ENCODE measurements at regions not wholly inside any gene's neighbourhood (a gene's known extent, or its start where the extent isn't known, plus 50 kb on each side); places are given as distances from the start of the nearest gene placed in this dataset.

- TF ChIP-seq ZNF462 (CRISPR knock-in tag; IDR thresholded peaks at IDR 0.05) (no peak), CREB1 (CRISPR knock-in tag; IDR thresholded peaks at IDR 0.05; ENCODE audit: low read depth) (no peak), EZH2 (IDR thresholded peaks at IDR 0.05; ENCODE audit: low read depth, unreplicated experiment) (no peak), ETS1 (IDR thresholded peaks at IDR 0.05) (no peak)
Measured at GRCh38 chr1:5667513-5668325, 324.5 kb downstream of the NPHP4 start (continued).

- H3K4me1 Mint-ChIP-seq, result peaks cover 2% of the 10 kb centered on the region; the same call in 2 of the 3 replicates
- H3K36me3 ChIP-seq (ENCODE audit: insufficient read depth), result no peaks in the 10 kb centered on the region; the same call in 1 of the 2 replicates
- no peak overlapping the region for H3K4me2 ChIP-seq
- H3K4me3 ChIP-seq, result no peak overlapping the region
- no peaks in the 10 kb centered on the region for H3K27me3 ChIP-seq (ENCODE audit: insufficient read depth)
- no peak for DNase-seq (ENCODE audit: low spot score)
- no peak overlapping the region for H3K4me3 Mint-ChIP-seq
- H3K27ac Mint-ChIP-seq, result no peak overlapping the region
- H2AFZ ChIP-seq, result no peak overlapping the region
- peaks cover 3% of the 10 kb centered on the region for H3K27me3 Mint-ChIP-seq (ENCODE audit: insufficient read depth, low read depth, poor library complexity)
- H3K27ac ChIP-seq (ENCODE audit: low read depth), result no peak overlapping the region
- ATAC-seq, result no peak
- H3K9me3 Mint-ChIP-seq, result peaks cover 42% of the 10 kb centered on the region
- no peaks in the 10 kb centered on the region for H3K9me2 ChIP-seq (ENCODE audit: insufficient read depth)
- no peaks in the 10 kb centered on the region for H4K20me1 ChIP-seq (replicated peaks; ENCODE audit: insufficient read depth)
- no peaks in the 10 kb centered on the region for H3K79me2 ChIP-seq (replicated peaks; ENCODE audit: insufficient read depth)
- H3F3A ChIP-seq (replicated peaks; ENCODE audit: low read depth), result no peaks in the 10 kb centered on the region
- H3K4me1 ChIP-seq (ENCODE audit: insufficient read depth), result no peaks in the 10 kb centered on the region
- H3K36me3 Mint-ChIP-seq (ENCODE audit: low read depth), result peaks cover 11% of the 10 kb centered on the region; the same call in 2 of the 3 replicates
- TF ChIP-seq REST (IDR thresholded peaks at IDR 0.05; ENCODE audit: unreplicated experiment), result no peak
- TF ChIP-seq EZH2phosphoT487 (IDR thresholded peaks at IDR 0.05; ENCODE audit: unreplicated experiment), result no peak
- TF ChIP-seq EZH2 (IDR thresholded peaks at IDR 0.05; ENCODE audit: low read depth, unreplicated experiment), result no peak
- TF ChIP-seq CTCF (conservative IDR thresholded peaks at IDR 0.05; ENCODE audit: low read depth in 2 of 2), result no peak
Measured at GRCh38 chr1:5664906-5665875, 327.0 kb downstream of the NPHP4 start.
